HepG2 (cell line): ENCODE measurements at regions not wholly inside any gene's neighbourhood (a gene's known extent, or its start where the extent isn't known, plus 50 kb on each side); places are given as distances from the start of the nearest gene placed in this dataset.

Source experiments
- ATAC-seq: fragments of 200-7000 bp; cut with Tn5 transposase; 3 replicates; pipeline ENCODE4 v1.9.1; 2020; ENCODE audit warnings: mild to moderate bottlenecking, moderate library complexity
- BruUV-seq: library from RNA; stranded (reverse); fragments of 400-500 nt; replicated peaks from 2 replicates; lab custom pipeline; 2021; lab: Mats Ljungman, UMichigan
- CTCF ChIA-PET: fragments of 300-600 bp; formaldehyde crosslinking; extraction: SDS; loops from one replicate; lab custom pipeline; 2021; ENCODE audit warnings: low total read pairs, inconsistent platforms, low intra/inter-chr PET ratio; lab: Yijun Ruan, JAX
- POLR2A ChIA-PET: fragments of 350-600 bp; sonication (Branson Sonifier 250); formaldehyde crosslinking; loops from one replicate; lab custom pipeline; 2020; ENCODE audit warnings: antibody characterized with exemption, inconsistent platforms; lab: Yijun Ruan, JAX
- DNase-seq: peaks from one replicate; pipeline ENCODE4 v3.0.0-alpha.2; 2015; ENCODE audit warnings: low spot score
- FAIRE-seq: peaks from 3 replicates; lab custom pipeline; 2011; peaks lifted over from hg19 to GRCh38; lab: Jason Lieb, UNC
- H2AFZ ChIP-seq: one replicate; pipeline ENCODE4 v1.6.1; 2011; ENCODE audit warnings: low read length, inconsistent platforms
- H3K27ac ChIP-seq: fragments of 300-600 bp; 3 replicates; pipeline ENCODE4 v1.8.0; 2011; ENCODE audit warnings: mixed run types, mild to moderate bottlenecking, mixed read lengths, low read length, inconsistent platforms; ENCODE audit not compliant: insufficient read depth; ENCODE audit errors: extremely low read length
- H3K27me3 ChIP-seq, 2 experiments: fragments of 200-600 bp in 1 of 2; 2 replicates in 1 of 2; 3 replicates in 1 of 2; pipeline versions ENCODE4 v1.6.0 to v1.8.0; 2011; ENCODE audit warnings: low read length in 2 of 2, mild to moderate bottlenecking in 2 of 2, moderate library complexity in 2 of 2, inconsistent platforms in 1 of 2; ENCODE audit not compliant: insufficient read depth in 2 of 2, control insufficient read depth in 1 of 2
- H3K36me3 ChIP-seq, 2 experiments: fragments of 200-600 bp in 1 of 2; replicated peaks in 1 of 2; 2 replicates in 1 of 2; 3 replicates in 1 of 2; pipeline versions ENCODE4 v1.5.1 to v1.8.0; 2011; ENCODE audit warnings: low read length in 2 of 2, inconsistent platforms in 1 of 2; ENCODE audit not compliant: insufficient read depth in 2 of 2, control insufficient read depth in 1 of 2
- H3K4me1 ChIP-seq: 2 replicates; pipeline ENCODE4 v1.5.1; 2012; ENCODE audit warnings: low read length, inconsistent platforms; ENCODE audit not compliant: insufficient read depth
- H3K4me2 ChIP-seq: 2 replicates; pipeline ENCODE4 v1.6.0; 2011; ENCODE audit warnings: low read depth, low read length, inconsistent platforms
- H3K4me3 ChIP-seq, 3 experiments: fragments of 200-600 bp in 1 of 3; sonication (generic), shearing (Covaris generic) in 1 of 3; replicated peaks in 1 of 3; 2 replicates each; pipeline ENCODE4 v1.5.1; 2011 to 2016; ENCODE audit warnings: low read length in 3 of 3, inconsistent platforms in 2 of 3, low read depth in 2 of 3, mild to moderate bottlenecking in 2 of 3, control low read depth in 1 of 3, mixed read lengths in 1 of 3; ENCODE audit not compliant: insufficient read depth in 1 of 3
- H3K79me2 ChIP-seq: one replicate; pipeline ENCODE4 v1.6.1; 2011; ENCODE audit warnings: low read length, inconsistent platforms; ENCODE audit not compliant: insufficient read depth
- H3K9ac ChIP-seq: 2 replicates; pipeline ENCODE4 v1.6.0; 2011; ENCODE audit warnings: mild to moderate bottlenecking, low read depth, low read length, inconsistent platforms; ENCODE audit not compliant: insufficient read depth
- H3K9me3 ChIP-seq: 2 replicates; pipeline ENCODE4 v1.5.1; 2012; ENCODE audit warnings: mild to moderate bottlenecking, low read length
- H4K20me1 ChIP-seq: 2 replicates; pipeline ENCODE4 v1.6.0; 2011; ENCODE audit warnings: inconsistent platforms, mild to moderate bottlenecking, low read length, moderate library complexity; ENCODE audit not compliant: insufficient read depth
- AGO2 ChIP-seq: fragments of 200-400 bp; formaldehyde crosslinking; optimal IDR thresholded peaks from 2 replicates; pipeline ENCODE3; 2017; ENCODE audit warnings: mild to moderate bottlenecking, low read depth, low read length, moderate library complexity
- FOXA1 ChIP-seq, 2 experiments: fragments of 450-650 bp in 1 of 2; sonication (generic) in 1 of 2; formaldehyde crosslinking in 1 of 2; IDR thresholded peaks; 2 replicates each; pipeline versions ENCODE4 v1.4.0 to v1.6.1; 2016 to 2020; ENCODE audit warnings: missing genetic modification reagents in 1 of 2
- GATAD1 ChIP-seq: IDR thresholded peaks from 2 replicates; pipeline ENCODE4 v1.6.1; 2016; ENCODE audit warnings: missing genetic modification reagents, missing compliant biosample characterization
- HDAC6 ChIP-seq: fragments of 200-600 bp; sonication (generic); IDR thresholded peaks from 2 replicates; pipeline ENCODE4 v1.7.0; 2017; ENCODE audit warnings: mild to moderate bottlenecking, antibody characterized with exemption, low read length, low read depth
- KAT7 ChIP-seq: IDR thresholded peaks from 2 replicates; pipeline ENCODE4 v1.6.1; 2018; ENCODE audit warnings: borderline replicate concordance, missing compliant biosample characterization
- KMT2A ChIP-seq: sonication (generic); formaldehyde crosslinking; IDR thresholded peaks from 2 replicates; pipeline ENCODE4 v1.4.0; 2020; ENCODE audit warnings: missing genetic modification reagents
- NFATC3 ChIP-seq: sonication (generic); formaldehyde crosslinking; IDR thresholded peaks from 2 replicates; pipeline ENCODE4 v1.5.1; 2020; ENCODE audit warnings: mild to moderate bottlenecking, missing genetic modification reagents
- NFE2L1 ChIP-seq: sonication (generic); formaldehyde crosslinking; IDR thresholded peaks from 2 replicates; pipeline ENCODE4 v1.4.0; 2020; ENCODE audit warnings: missing genetic modification reagents, mild to moderate bottlenecking, borderline replicate concordance
- NR2F1 ChIP-seq, 2 experiments: fragments of 450-650 bp in 1 of 2; formaldehyde crosslinking in 1 of 2; IDR thresholded peaks; 2 replicates each; pipeline versions ENCODE4 v1.5.0 to v1.6.1; 2016 to 2020; ENCODE audit warnings: mild to moderate bottlenecking in 1 of 2, missing compliant biosample characterization in 1 of 2, missing genetic modification reagents in 1 of 2, moderate library complexity in 1 of 2
- PBX2 ChIP-seq: IDR thresholded peaks from 2 replicates; pipeline ENCODE4 v1.6.1; 2016; ENCODE audit warnings: control low read depth
- SNRNP70 ChIP-seq: fragments of 200-400 bp; formaldehyde crosslinking; IDR thresholded peaks from 2 replicates; pipeline ENCODE4 v1.6.1; 2017; ENCODE audit warnings: mild to moderate bottlenecking, low read depth, low read length, moderate library complexity
- TFDP2 ChIP-seq: sonication (generic); formaldehyde crosslinking; IDR thresholded peaks from 2 replicates; pipeline ENCODE4 v1.4.0; 2020; ENCODE audit warnings: missing genetic modification reagents
- ZBTB34 ChIP-seq: sonication (generic); formaldehyde crosslinking; IDR thresholded peaks from 2 replicates; pipeline ENCODE4 v1.8.0; 2022; ENCODE audit warnings: mild to moderate bottlenecking, missing genetic modification reagents
- ZFP62 ChIP-seq: sonication (generic); formaldehyde crosslinking; IDR thresholded peaks from 2 replicates; pipeline ENCODE4 v1.4.0; 2020; ENCODE audit warnings: missing genetic modification reagents
- ZNF143 ChIP-seq: sonication (generic); formaldehyde crosslinking; IDR thresholded peaks from 2 replicates; pipeline ENCODE4 v1.4.0; 2020; ENCODE audit warnings: missing genetic modification reagents
- ZSCAN22 ChIP-seq: sonication (generic); formaldehyde crosslinking; IDR thresholded peaks from 2 replicates; pipeline ENCODE4 v1.4.0; 2020; ENCODE audit warnings: mild to moderate bottlenecking, missing genetic modification reagents
- WGBS: methylation state at CpG from one replicate; pipeline ENCODE4 v1.1.6; 2017; ENCODE audit warnings: low lambda C conversion rate; 5-methylcytosine and 5-hydroxymethylcytosine counted together
- in situ Hi-C: cut with HindIII; loops from 2 replicates; pipeline ENCODE4 v1.10.0; 2017; ENCODE audit warnings: low pct_unique_long_range_greater_than_20kb; ENCODE audit not compliant: extremely low pct_ligation_motif_present
- intact Hi-C: fragments of 100-400 bp; cut with micrococcal nuclease; formaldehyde crosslinking; loops from one replicate; pipeline ENCODE4 v1.10.0; 2022; ENCODE audit not compliant: unreplicated experiment

- BruUV-seq, result no TSS peak
- H3K9me3 ChIP-seq, result no peaks in the 10 kb centered on the region
- no peak overlapping the region for H3K4me2 ChIP-seq
- no peak overlapping the region for H2AFZ ChIP-seq
- no peaks in the 10 kb centered on the region for H3K27me3 ChIP-seq
- no peak for TF ChIP-seq PBX2 (CRISPR knock-in tag)
- no peak for TF ChIP-seq NR2F1 (CRISPR knock-in tag; IDR thresholded peaks at IDR 0.05)
- TF ChIP-seq KMT2A (CRISPR knock-in tag), result no peak
- TF ChIP-seq ZBTB34 (CRISPR knock-in tag), result no peak
- no peak for TF ChIP-seq SNRNP70
- no peak for TF ChIP-seq NFATC3 (CRISPR knock-in tag)
- no peak for TF ChIP-seq GATAD1 (CRISPR knock-in tag)
- no peak for TF ChIP-seq TFDP2 (CRISPR knock-in tag)
- TF ChIP-seq ZFP62 (CRISPR knock-in tag), result no peak
- no peak for TF ChIP-seq NFE2L1 (CRISPR knock-in tag)
- no peak for TF ChIP-seq ZNF143 (CRISPR knock-in tag)
- no peak for TF ChIP-seq ZSCAN22 (CRISPR knock-in tag)
- TF ChIP-seq AGO2, result no peak
- TF ChIP-seq HDAC6, result no peak
- TF ChIP-seq KAT7 (CRISPR knock-in tag), result no peak
- TF ChIP-seq FOXA1 (IDR thresholded peaks at IDR 0.05), result no peak
- TF ChIP-seq FOXA1 (CRISPR knock-in tag; IDR thresholded peaks at IDR 0.05), result no peak
- ChIA-PET CTCF (no interaction called here), POLR2A (no interaction called here)
- no peaks in the 10 kb centered on the region for H4K20me1 ChIP-seq
- no peak overlapping the region for H3K4me3 ChIP-seq
- intact Hi-C loops (no loop called here), in situ Hi-C loops (no loop called here)
- FAIRE-seq (no peak), ATAC-seq (no peak), DNase-seq (no peak)
- H3K36me3 ChIP-seq, result no peaks in the 10 kb centered on the region
- H3K9ac ChIP-seq, result no peak overlapping the region
- WGBS, result 2% methylated on average over 3 of the region's 3 CpGs
- H3K79me2 ChIP-seq, result no peaks in the 10 kb centered on the region
- H3K4me1 ChIP-seq, result no peaks in the 10 kb centered on the region
- no peak overlapping the region for H3K27ac ChIP-seq
Observed at GRCh38 chr11:24407733-24408132, 89.1 kb upstream of the LUZP2 start.
